ENCODE measurements at regions not wholly inside any gene's neighbourhood (a gene's known extent, or its start where the extent isn't known, plus 50 kb on each side); places are given as distances from the start of the nearest gene placed in this dataset.
"Not testable (repeated sequence)": the region's sequence is repeated elsewhere in the genome, so short reads cannot be mapped to it uniquely, and the experiment has no call there.

DNA sequence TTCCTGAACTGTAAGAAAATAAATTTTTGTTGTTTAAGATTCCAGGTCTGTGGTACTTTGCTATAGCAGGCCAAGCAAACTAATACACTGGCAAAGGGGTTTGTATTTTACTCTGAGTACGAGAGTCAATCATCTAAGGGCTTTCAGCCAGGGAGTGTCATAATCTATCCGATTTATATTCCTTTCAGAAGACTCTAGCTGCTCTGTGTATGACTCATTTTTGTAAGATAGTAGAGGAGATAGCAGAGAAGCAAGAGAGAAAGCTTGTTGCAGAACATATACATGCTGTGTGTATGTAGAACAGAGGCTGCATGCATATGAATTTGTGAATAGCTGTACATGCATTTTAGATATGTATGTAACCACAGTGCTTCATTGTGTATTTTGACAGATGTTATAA lies 577.9 kb upstream of the EPHA6 start:
- no peak overlapping the region for H3K27ac Mint-ChIP-seq
- ATAC-seq (replicated peaks): no peak
- no peaks in the 10 kb centered on the region for H3K4me1 Mint-ChIP-seq
- H3K4me3 Mint-ChIP-seq: no peak overlapping the region
- H3K36me3 Mint-ChIP-seq (ENCODE audit: low read depth): no peaks in the 10 kb centered on the region
- H3K9me3 Mint-ChIP-seq: peaks cover 7% of the 10 kb centered on the region
- no peaks in the 10 kb centered on the region for H3K27me3 Mint-ChIP-seq

- H3K4me1 Mint-ChIP-seq: no peaks in the 10 kb centered on the region
- H3K4me3 Mint-ChIP-seq: no peak overlapping the region
- H3K36me3 Mint-ChIP-seq (ENCODE audit: low read depth): no peaks in the 10 kb centered on the region
- H3K27ac Mint-ChIP-seq: no peak overlapping the region
- H3K27me3 Mint-ChIP-seq: no peaks in the 10 kb centered on the region
- no peak for ATAC-seq (replicated peaks)
- no peaks in the 10 kb centered on the region for H3K9me3 Mint-ChIP-seq
Observed at GRCh38 chr3:96259299-96259698, 555.1 kb upstream of the EPHA6 start.

GRCh38 chr3:96264701-96265100 lies 549.7 kb upstream of the EPHA6 start:
- no peak for ATAC-seq (replicated peaks)
- Mint-ChIP-seq H3K27ac (no peak overlapping the region), H3K4me1 (no peaks in the 10 kb centered on the region), H3K9me3 (peaks cover 3% of the 10 kb centered on the region), H3K4me3 (no peak overlapping the region), H3K27me3 (no peaks in the 10 kb centered on the region), H3K36me3 (ENCODE audit: low read depth) (no peaks in the 10 kb centered on the region)

- no peak overlapping the region for H3K4me3 Mint-ChIP-seq
- peaks cover 3% of the 10 kb centered on the region for H3K9me3 Mint-ChIP-seq
- no peak overlapping the region for H3K27ac Mint-ChIP-seq
- no peak for ATAC-seq (replicated peaks)
- H3K27me3 Mint-ChIP-seq: no peaks in the 10 kb centered on the region
- no peaks in the 10 kb centered on the region for H3K36me3 Mint-ChIP-seq (ENCODE audit: low read depth)
- no peaks in the 10 kb centered on the region for H3K4me1 Mint-ChIP-seq
Observed at GRCh38 chr3:96266395-96267190, 547.8 kb upstream of the EPHA6 start.

DNA sequence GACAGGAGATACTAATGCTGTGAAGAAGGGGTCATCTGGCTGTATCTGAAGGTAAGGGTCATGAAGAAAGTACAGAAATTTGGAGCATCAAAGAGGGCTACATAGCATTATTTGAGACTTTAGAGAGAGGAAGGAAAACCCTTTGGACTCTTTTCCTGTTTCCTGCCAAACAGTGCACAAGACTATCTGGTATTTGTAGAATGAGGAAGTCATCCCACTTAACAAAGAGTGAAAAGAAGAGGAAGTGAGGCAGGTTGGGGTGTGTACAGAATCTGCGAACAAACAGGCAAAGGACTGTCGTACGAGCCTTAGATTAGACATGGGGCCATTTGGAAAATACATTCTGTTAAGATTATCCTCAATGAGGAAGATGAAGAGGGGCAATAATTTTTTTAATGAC lies 546.8 kb upstream of the EPHA6 start:
- no peaks in the 10 kb centered on the region for H3K4me1 Mint-ChIP-seq
- no peak overlapping the region for H3K4me3 Mint-ChIP-seq
- no peaks in the 10 kb centered on the region for H3K27me3 Mint-ChIP-seq
- no peak for ATAC-seq (replicated peaks)
- peaks cover 3% of the 10 kb centered on the region for H3K9me3 Mint-ChIP-seq
- no peak overlapping the region for H3K27ac Mint-ChIP-seq
- H3K36me3 Mint-ChIP-seq (ENCODE audit: low read depth): no peaks in the 10 kb centered on the region

DNA sequence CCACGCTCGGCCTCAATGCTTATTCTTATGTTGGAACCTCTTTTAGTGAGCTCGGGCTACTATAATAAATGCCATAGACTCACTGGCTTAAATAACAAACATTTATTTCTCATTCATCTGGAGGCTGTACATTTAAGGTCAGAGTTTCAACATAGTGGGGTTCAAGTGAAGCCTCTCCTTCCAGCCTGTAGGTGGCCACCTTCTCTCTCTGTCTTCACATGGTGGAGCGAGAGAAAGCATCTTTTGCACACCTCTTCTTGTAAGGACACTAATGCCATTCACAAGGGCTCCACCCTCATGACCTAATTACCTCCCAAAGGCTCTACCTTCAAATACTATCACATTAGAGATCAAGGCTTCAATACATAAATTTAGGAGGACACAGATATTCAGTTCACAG lies 520.3 kb upstream of the EPHA6 start:
- no peak for ATAC-seq (replicated peaks)
- Mint-ChIP-seq H3K27me3 (no peaks in the 10 kb centered on the region), H3K36me3 (ENCODE audit: low read depth) (no peaks in the 10 kb centered on the region), H3K9me3 (no peaks in the 10 kb centered on the region), H3K27ac (no peak overlapping the region), H3K4me3 (no peak overlapping the region), H3K4me1 (no peaks in the 10 kb centered on the region)

GRCh38 chr3:96300743-96301142 lies 513.7 kb upstream of the EPHA6 start:
- no peaks in the 10 kb centered on the region for H3K4me1 Mint-ChIP-seq
- no peak for ATAC-seq (replicated peaks)
- no peaks in the 10 kb centered on the region for H3K9me3 Mint-ChIP-seq
- no peak overlapping the region for H3K27ac Mint-ChIP-seq
- H3K27me3 Mint-ChIP-seq: no peaks in the 10 kb centered on the region
- H3K4me3 Mint-ChIP-seq: no peak overlapping the region
- H3K36me3 Mint-ChIP-seq (ENCODE audit: low read depth): no peaks in the 10 kb centered on the region

- Mint-ChIP-seq H3K36me3 (ENCODE audit: low read depth) (no peaks in the 10 kb centered on the region), H3K27ac (no peak overlapping the region), H3K27me3 (no peaks in the 10 kb centered on the region), H3K4me3 (no peak overlapping the region), H3K9me3 (peaks cover 12% of the 10 kb centered on the region), H3K4me1 (no peaks in the 10 kb centered on the region)
- ATAC-seq (replicated peaks): no peak
Observed at GRCh38 chr3:96319166-96319565, 495.2 kb upstream of the EPHA6 start.

DNA sequence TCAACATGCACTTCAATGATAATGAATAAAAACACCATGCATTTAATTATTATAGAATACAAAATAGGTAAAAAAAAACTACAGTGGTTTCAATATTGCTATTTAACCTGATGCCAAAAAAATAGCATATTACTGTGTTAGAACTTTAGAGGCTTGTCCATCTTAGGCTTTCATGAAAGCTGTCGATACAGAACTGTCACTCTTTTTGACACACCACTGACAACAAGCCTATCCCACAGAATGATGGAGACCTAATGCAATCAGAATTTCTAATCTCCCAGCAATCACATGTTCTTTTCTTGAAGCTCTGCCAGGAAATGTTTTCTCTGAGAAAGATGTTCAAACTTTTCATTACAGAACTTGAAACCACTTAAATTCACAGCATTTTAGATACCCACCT lies 490.3 kb upstream of the EPHA6 start:
- no peak overlapping the region for H3K4me3 Mint-ChIP-seq
- no peaks in the 10 kb centered on the region for H3K36me3 Mint-ChIP-seq (ENCODE audit: low read depth)
- H3K27me3 Mint-ChIP-seq: no peaks in the 10 kb centered on the region

DNA sequence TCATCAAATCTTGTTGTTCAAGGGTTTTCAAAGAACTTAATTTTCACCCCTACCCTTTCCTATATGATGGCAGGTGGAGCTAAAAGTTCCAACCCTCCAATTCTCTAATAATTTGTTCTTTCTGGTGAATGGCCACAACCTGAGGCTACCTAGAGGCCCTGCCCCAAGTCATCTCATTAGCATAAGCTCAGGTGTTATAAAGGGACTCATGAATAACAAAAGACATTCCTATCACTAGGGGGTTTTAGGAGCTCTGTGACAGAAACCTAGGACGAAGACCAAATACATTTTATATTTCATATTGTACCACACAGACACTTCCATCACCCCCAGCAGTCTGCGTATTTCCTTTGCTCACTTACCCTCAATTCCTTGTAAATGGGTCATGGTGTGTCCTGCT lies 483.6 kb upstream of the EPHA6 start:
- H3K9me3 Mint-ChIP-seq: peaks cover 13% of the 10 kb centered on the region
- H3K4me3 Mint-ChIP-seq: no peak overlapping the region
- no peaks in the 10 kb centered on the region for H3K36me3 Mint-ChIP-seq (ENCODE audit: low read depth)
- no peak overlapping the region for H3K27ac Mint-ChIP-seq
- no peaks in the 10 kb centered on the region for H3K4me1 Mint-ChIP-seq
- ATAC-seq (replicated peaks): no peak
- H3K27me3 Mint-ChIP-seq: no peaks in the 10 kb centered on the region

More for the DNA sequence above, 490.3 kb upstream of the EPHA6 start:
- H3K4me1 Mint-ChIP-seq: no peaks in the 10 kb centered on the region
- no peak for ATAC-seq (replicated peaks)
- no peak overlapping the region for H3K27ac Mint-ChIP-seq
- peaks cover 9% of the 10 kb centered on the region for H3K9me3 Mint-ChIP-seq

- no peak for ATAC-seq (replicated peaks)
- no peak overlapping the region for H3K4me3 Mint-ChIP-seq
- no peaks in the 10 kb centered on the region for H3K4me1 Mint-ChIP-seq
- peaks cover 13% of the 10 kb centered on the region for H3K9me3 Mint-ChIP-seq
- no peak overlapping the region for H3K27ac Mint-ChIP-seq
- H3K36me3 Mint-ChIP-seq (ENCODE audit: low read depth): no peaks in the 10 kb centered on the region
- no peaks in the 10 kb centered on the region for H3K27me3 Mint-ChIP-seq
Observed at GRCh38 chr3:96331341-96331740, 483.1 kb upstream of the EPHA6 start.

DNA sequence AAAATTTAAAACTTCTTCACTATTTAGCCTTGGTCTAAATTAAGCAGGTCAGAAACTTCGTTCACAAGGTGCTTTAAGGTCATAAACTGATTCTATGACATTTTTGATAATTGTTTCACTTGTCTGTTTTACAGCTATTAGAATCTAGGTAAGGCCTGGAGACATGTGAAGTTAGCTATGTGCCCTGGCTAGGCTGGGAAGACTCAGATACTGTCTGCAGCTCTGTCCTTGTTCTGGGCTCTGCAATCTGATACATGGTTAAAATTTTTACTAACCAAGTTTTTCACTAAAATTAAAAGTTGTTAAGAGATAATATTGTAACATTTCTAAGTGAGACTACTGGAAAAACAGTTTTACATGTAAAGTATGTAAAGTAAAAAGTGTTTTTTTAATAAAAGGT lies 479.6 kb upstream of the EPHA6 start:
- H3K27me3 Mint-ChIP-seq: no peaks in the 10 kb centered on the region
- no peak overlapping the region for H3K4me3 Mint-ChIP-seq
- H3K4me1 Mint-ChIP-seq: no peaks in the 10 kb centered on the region
- no peaks in the 10 kb centered on the region for H3K36me3 Mint-ChIP-seq (ENCODE audit: low read depth)
- no peak for ATAC-seq (replicated peaks)
- peaks cover 6% of the 10 kb centered on the region for H3K9me3 Mint-ChIP-seq
- no peak overlapping the region for H3K27ac Mint-ChIP-seq

- ATAC-seq (replicated peaks): no peak
- no peaks in the 10 kb centered on the region for H3K27me3 Mint-ChIP-seq
- no peak overlapping the region for H3K27ac Mint-ChIP-seq
- no peaks in the 10 kb centered on the region for H3K4me1 Mint-ChIP-seq
- H3K36me3 Mint-ChIP-seq (ENCODE audit: low read depth): no peaks in the 10 kb centered on the region
- no peak overlapping the region for H3K4me3 Mint-ChIP-seq
- H3K9me3 Mint-ChIP-seq: peaks cover 9% of the 10 kb centered on the region
Observed at GRCh38 chr3:96347289-96347688, 467.1 kb upstream of the EPHA6 start.

DNA sequence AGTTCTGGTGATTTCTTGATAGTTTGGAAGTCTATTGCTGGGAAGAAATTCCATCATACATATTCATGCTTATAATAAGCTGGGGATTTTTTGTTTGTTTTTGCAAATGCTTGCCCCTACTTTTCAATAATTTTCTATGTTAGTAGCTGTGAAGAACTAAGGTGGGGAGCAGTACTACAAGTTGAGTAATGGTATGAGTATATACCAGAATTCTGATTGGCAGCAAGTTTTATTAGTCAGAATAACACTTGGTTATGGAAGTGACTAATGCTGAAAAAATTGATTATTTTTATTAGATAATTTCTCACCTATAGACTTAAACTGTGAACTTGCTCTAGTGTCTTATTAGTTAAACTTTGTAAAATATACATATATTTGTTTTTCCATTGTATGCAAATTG lies 462.8 kb upstream of the EPHA6 start:
- H3K36me3 Mint-ChIP-seq (ENCODE audit: low read depth); H3K9me3 Mint-ChIP-seq; H3K4me3 Mint-ChIP-seq; H3K4me1 Mint-ChIP-seq; ATAC-seq (replicated peaks); H3K27ac Mint-ChIP-seq; H3K27me3 Mint-ChIP-seq: not testable (repeated sequence)

DNA sequence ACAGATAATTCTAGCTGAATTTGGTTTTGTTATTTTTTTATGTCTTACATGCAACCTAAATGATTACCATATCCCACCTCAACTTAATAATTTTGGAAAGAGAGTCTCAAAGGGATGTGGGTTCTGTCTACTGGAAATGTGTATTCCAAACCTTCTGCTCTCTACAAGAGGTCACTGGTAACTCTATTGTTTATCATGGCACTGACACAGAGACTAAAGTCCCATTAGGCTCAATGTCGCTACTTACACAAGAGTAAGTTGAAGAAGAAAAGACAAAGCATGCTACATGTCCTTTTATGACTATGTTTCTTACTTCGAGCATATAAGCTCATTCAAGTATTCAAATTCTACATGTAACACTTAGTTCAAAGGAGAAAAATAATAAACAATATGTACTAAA lies 460.3 kb upstream of the EPHA6 start:
- Mint-ChIP-seq H3K4me1 (no peaks in the 10 kb centered on the region), H3K27me3 (no peaks in the 10 kb centered on the region), H3K27ac (no peak overlapping the region), H3K36me3 (ENCODE audit: low read depth) (no peaks in the 10 kb centered on the region), H3K9me3 (peaks cover 11% of the 10 kb centered on the region), H3K4me3 (no peak overlapping the region)
- no peak for ATAC-seq (replicated peaks)

DNA sequence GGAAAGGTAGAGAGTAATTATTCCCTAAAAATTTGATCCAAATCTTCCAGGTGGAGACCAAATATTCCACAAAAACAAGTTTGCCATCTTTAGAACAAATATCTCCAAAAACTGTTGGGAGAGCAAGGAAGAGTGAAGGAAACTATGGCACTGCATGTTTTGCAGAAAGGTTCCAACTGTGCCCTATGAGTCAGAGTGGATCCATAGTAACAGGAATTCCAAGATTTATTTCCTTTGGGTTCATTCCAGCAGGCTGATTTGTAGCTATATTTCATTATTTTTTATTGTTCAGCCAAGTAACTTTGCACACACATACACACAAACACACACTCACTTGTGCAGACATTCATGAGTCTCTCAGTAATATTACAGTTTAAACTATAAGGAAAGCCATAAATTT lies 459.7 kb upstream of the EPHA6 start:
- H3K4me1 Mint-ChIP-seq: no peaks in the 10 kb centered on the region
- no peak for ATAC-seq (replicated peaks)
- no peaks in the 10 kb centered on the region for H3K36me3 Mint-ChIP-seq (ENCODE audit: low read depth)
- H3K4me3 Mint-ChIP-seq: no peak overlapping the region
- H3K27ac Mint-ChIP-seq: no peak overlapping the region
- H3K9me3 Mint-ChIP-seq: peaks cover 7% of the 10 kb centered on the region
- no peaks in the 10 kb centered on the region for H3K27me3 Mint-ChIP-seq

All from activated T-helper 17 cell treated with anti-CD3 and anti-CD28 coated beads, Interleukin-2, amount 50 U/mL, for 72 hours (primary cell).